GM12878 (cell line): ENCODE measurements at regions not wholly inside any gene's neighbourhood (a gene's known extent, or its start where the extent isn't known, plus 50 kb on each side); places are given as distances from the start of the nearest gene placed in this dataset.

ENCODE experiments used
- ATAC-seq: fragments of 200-7000 bp; cut with Tn5 transposase; 3 replicates; pipeline ENCODE4 v1.9.1; 2020; ENCODE audit warnings: mild to moderate bottlenecking, moderate library complexity
- BruUV-seq: library from RNA; stranded (reverse); fragments of 400-500 nt; replicated peaks from 2 replicates; lab custom pipeline; 2021; lab: Mats Ljungman, UMichigan
- CTCF ChIA-PET: fragments of 300-600 bp; sonication (Branson Sonifier 250); formaldehyde crosslinking; extraction: SDS; loops from one replicate; lab custom pipeline; 2021; ENCODE audit warnings: inconsistent platforms; lab: Yijun Ruan, JAX
- POLR2A ChIA-PET: fragments of 350-600 bp; formaldehyde crosslinking; extraction: SDS; loops from one replicate; lab custom pipeline; 2021; ENCODE audit warnings: inconsistent platforms; lab: Charles Lee
- RAD21 ChIA-PET: fragments of 300-600 bp; sonication (Branson Sonifier 250); formaldehyde crosslinking; loops from one replicate; lab custom pipeline; 2023; ENCODE audit warnings: antibody characterized with exemption; ENCODE audit not compliant: unreplicated experiment; lab: Charles Lee
- SMC1A ChIA-PET: fragments of 300-600 bp; sonication (Branson Sonifier 250); formaldehyde crosslinking; loops from one replicate; lab custom pipeline; 2023; ENCODE audit not compliant: unreplicated experiment, uncharacterized antibody; lab: Charles Lee
- DNase-seq: peaks from one replicate; pipeline ENCODE4 v3.0.0-alpha.2; 2011; ENCODE audit warnings: low read depth, low spot score
- FAIRE-seq: peaks from 3 replicates; lab custom pipeline; 2011; peaks lifted over from hg19 to GRCh38; lab: Jason Lieb, UNC
- H2AFZ ChIP-seq: 2 replicates; pipeline ENCODE4 v1.6.0; 2011; ENCODE audit warnings: low read depth, low read length, control low read depth; ENCODE audit not compliant: control insufficient read depth
- H3K27ac ChIP-seq: 2 replicates; pipeline ENCODE4 v1.5.1; 2011; ENCODE audit warnings: control low read depth; ENCODE audit not compliant: control insufficient read depth, insufficient read depth
- H3K27me3 ChIP-seq, 2 experiments: replicated peaks in 1 of 2; 2 replicates each; pipeline versions ENCODE4 v1.6.0 to v1.6.1; 2011; ENCODE audit warnings: low read length in 1 of 2; ENCODE audit not compliant: control insufficient read depth in 2 of 2, insufficient read depth in 2 of 2
- H3K36me3 ChIP-seq, 2 experiments: 2 replicates each; pipeline ENCODE4 v1.5.1; 2011; ENCODE audit warnings: low read length in 1 of 2; ENCODE audit not compliant: control insufficient read depth in 2 of 2, insufficient read depth in 2 of 2
- H3K4me1 ChIP-seq: 2 replicates; pipeline ENCODE4 v1.6.1; 2011; ENCODE audit warnings: mild to moderate bottlenecking, low read length, moderate library complexity, mixed read lengths; ENCODE audit not compliant: control insufficient read depth, insufficient read depth
- H3K4me2 ChIP-seq: 2 replicates; pipeline ENCODE4 v1.6.0; 2011; ENCODE audit warnings: control low read depth; ENCODE audit not compliant: control insufficient read depth, insufficient read depth
- H3K4me3 ChIP-seq: fragments of 200-600 bp; sonication (generic); 2 replicates; pipeline ENCODE4 v1.5.1; 2016
- H3K79me2 ChIP-seq: 2 replicates; pipeline ENCODE4 v1.6.0; 2011; ENCODE audit warnings: low read length; ENCODE audit not compliant: control insufficient read depth, insufficient read depth
- H3K9ac ChIP-seq: 2 replicates; pipeline ENCODE4 v1.8.0; 2011; ENCODE audit warnings: low read length, control low read depth, mixed read lengths; ENCODE audit not compliant: control insufficient read depth, insufficient read depth
- H3K9me3 ChIP-seq: replicated peaks from 3 replicates; pipeline ENCODE4 v1.5.1; 2011; ENCODE audit warnings: mild to moderate bottlenecking, low read length; ENCODE audit not compliant: control insufficient read depth, insufficient read depth
- H4K20me1 ChIP-seq: 2 replicates; pipeline ENCODE4 v1.6.0; 2011; ENCODE audit not compliant: control insufficient read depth, insufficient read depth
- BACH1 ChIP-seq: fragments of 450-650 bp; IDR thresholded peaks from 2 replicates; pipeline ENCODE4 v1.6.1; 2017; ENCODE audit warnings: mild to moderate bottlenecking, borderline replicate concordance
- ESRRA ChIP-seq: IDR thresholded peaks from 2 replicates; pipeline ENCODE4 v1.6.1; 2012; ENCODE audit warnings: mild to moderate bottlenecking, low read length, improper control_type of control experiment
- IRF4 ChIP-seq: IDR thresholded peaks from 2 replicates; pipeline ENCODE4 v1.6.1; 2011; ENCODE audit warnings: low read depth, low read length
- JUNB ChIP-seq: IDR thresholded peaks from 2 replicates; pipeline ENCODE4 v1.6.1; 2016; ENCODE audit warnings: antibody characterized with exemption, mild to moderate bottlenecking
- KDM1A ChIP-seq: fragments of 200-600 bp; sonication (generic); IDR thresholded peaks from 2 replicates; pipeline ENCODE4 v1.6.1; 2016; ENCODE audit warnings: borderline replicate concordance
- PAX5 ChIP-seq: IDR thresholded peaks from 2 replicates; pipeline ENCODE4 v1.6.1; 2011; ENCODE audit warnings: low read depth, low read length, borderline replicate concordance
- PAX8 ChIP-seq: fragments of 450-650 bp; IDR thresholded peaks from 2 replicates; pipeline ENCODE4 v1.6.1; 2017; ENCODE audit warnings: mild to moderate bottlenecking, moderate library complexity
- POLR2A ChIP-seq: IDR thresholded peaks from 2 replicates; pipeline ENCODE4 v1.6.1; 2011; ENCODE audit warnings: low read depth, mild to moderate bottlenecking, low read length
- RAD51 ChIP-seq: fragments of 450-650 bp; IDR thresholded peaks from 2 replicates; pipeline ENCODE4 v1.6.1; 2016; ENCODE audit warnings: moderate library complexity, mild to moderate bottlenecking, inconsistent platforms
- SIX5 ChIP-seq: IDR thresholded peaks from 2 replicates; pipeline ENCODE4 v1.6.1; 2011; ENCODE audit warnings: mild to moderate bottlenecking, low read depth, low read length, moderate library complexity; ENCODE audit not compliant: severe bottlenecking
- WRNIP1 ChIP-seq: IDR thresholded peaks from 2 replicates; pipeline ENCODE4 v1.6.1; 2011; ENCODE audit warnings: low read depth, low read length, improper control_type of control experiment, borderline replicate concordance
- ZNF217 ChIP-seq: fragments of 450-650 bp; IDR thresholded peaks from 2 replicates; pipeline ENCODE4 v1.6.1; 2017; ENCODE audit warnings: antibody characterized with exemption, mild to moderate bottlenecking
- WGBS: methylation state at CpG from one replicate; pipeline ENCODE4 v1.1.6; 2016; ENCODE audit warnings: low lambda C conversion rate; ENCODE audit not compliant: insufficient replicate concordance, insufficient coverage; ENCODE audit errors: missing lambda C conversion rate; 5-methylcytosine and 5-hydroxymethylcytosine counted together
- in situ Hi-C: fragments of 300-500 bp; cut with MboI; formaldehyde crosslinking; loops from 9 replicates; pipeline ENCODE4 v1.14.3; 2018; ENCODE audit warnings: mixed read lengths
- intact Hi-C: fragments of 100-400 bp; cut with micrococcal nuclease; formaldehyde crosslinking; loops from one replicate; pipeline ENCODE4 v1.14.2; 2022; ENCODE audit not compliant: unreplicated experiment
- TF ChIP-seq, protein P1 (sequence below): IDR thresholded peaks from 2 replicates; pipeline ENCODE4 v1.6.1; 2011; ENCODE audit warnings: borderline replicate concordance, low read depth, mild to moderate bottlenecking, moderate library complexity, mixed read lengths, low read length; ENCODE audit not compliant: insufficient read depth; ENCODE audit errors: extremely low read length
- TF ChIP-seq, protein P2 (sequence below): IDR thresholded peaks from 2 replicates; pipeline ENCODE4 v1.6.1; 2012; ENCODE audit warnings: low read length, inconsistent platforms

DNA sequence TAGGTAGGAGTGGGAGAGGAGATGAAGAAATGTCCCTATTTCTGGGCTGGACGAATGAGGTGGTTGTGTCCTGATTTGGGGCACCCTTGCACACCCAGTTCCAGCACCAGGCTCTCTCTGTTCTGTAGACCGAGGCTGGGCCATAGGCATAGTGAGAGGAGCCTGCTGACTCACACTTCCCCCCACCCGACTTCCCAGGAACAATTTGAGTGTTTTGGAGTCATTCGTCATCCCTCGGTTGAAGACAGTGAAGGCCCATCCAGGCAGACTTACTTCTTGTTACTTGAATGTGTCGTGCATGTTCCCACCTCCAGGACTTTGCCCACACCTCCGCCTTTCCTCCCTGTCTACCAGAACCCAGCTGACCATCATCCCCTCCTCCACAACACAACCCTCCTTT is 179.1 kb downstream of the HAUS1 start:
- H4K20me1 ChIP-seq: no peaks in the 10 kb centered on the region
- H3K27ac ChIP-seq: no peak overlapping the region
- CTCF ChIA-PET: interaction anchor here (1.0 to 5.5 kb wide), 5 partner anchors 9 to 374 kb away, joined by 3 to 60 read pairs (median 4); partner anchors contain the start of gene LOXHD1
- in situ Hi-C loops: loop anchor here (10.0 kb wide), 1 partner anchor 202 kb away; no protein-coding TSS in a partner anchor
- no peaks in the 10 kb centered on the region for H3K9me3 ChIP-seq
- H3K36me3 ChIP-seq: no peaks in the 10 kb centered on the region
- H2AFZ ChIP-seq: no peak overlapping the region
- DNase-seq: no peak
- BruUV-seq: no TSS peak
- H3K79me2 ChIP-seq: no peaks in the 10 kb centered on the region
- FAIRE-seq: no peak
- H3K27me3 ChIP-seq: no peaks in the 10 kb centered on the region
- H3K4me3 ChIP-seq: no peak overlapping the region
- H3K9ac ChIP-seq: no peak overlapping the region
- no peaks in the 10 kb centered on the region for H3K4me1 ChIP-seq
- H3K4me2 ChIP-seq: no peak overlapping the region
- intact Hi-C loops: no loop called here
- SMC1A ChIA-PET: interaction anchor here (1.5 kb wide), 1 partner anchor 375 kb away, joined by 3 read pairs; no protein-coding TSS in a partner anchor
- ATAC-seq: no peak
- TF ChIP-seq RAD51 (no peak), ZNF217 (no peak), IRF4 (no peak), JUNB (no peak), KDM1A (no peak), BACH1 (no peak), WRNIP1 (no peak), SIX5 (no peak), PAX8 (no peak), PAX5 (no peak), ESRRA (no peak), POLR2A (no peak)
- TF ChIP-seq, protein P1, sequence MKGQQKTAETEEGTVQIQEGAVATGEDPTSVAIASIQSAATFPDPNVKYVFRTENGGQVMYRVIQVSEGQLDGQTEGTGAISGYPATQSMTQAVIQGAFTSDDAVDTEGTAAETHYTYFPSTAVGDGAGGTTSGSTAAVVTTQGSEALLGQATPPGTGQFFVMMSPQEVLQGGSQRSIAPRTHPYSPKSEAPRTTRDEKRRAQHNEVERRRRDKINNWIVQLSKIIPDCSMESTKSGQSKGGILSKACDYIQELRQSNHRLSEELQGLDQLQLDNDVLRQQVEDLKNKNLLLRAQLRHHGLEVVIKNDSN: no peak
- TF ChIP-seq, protein P2, sequence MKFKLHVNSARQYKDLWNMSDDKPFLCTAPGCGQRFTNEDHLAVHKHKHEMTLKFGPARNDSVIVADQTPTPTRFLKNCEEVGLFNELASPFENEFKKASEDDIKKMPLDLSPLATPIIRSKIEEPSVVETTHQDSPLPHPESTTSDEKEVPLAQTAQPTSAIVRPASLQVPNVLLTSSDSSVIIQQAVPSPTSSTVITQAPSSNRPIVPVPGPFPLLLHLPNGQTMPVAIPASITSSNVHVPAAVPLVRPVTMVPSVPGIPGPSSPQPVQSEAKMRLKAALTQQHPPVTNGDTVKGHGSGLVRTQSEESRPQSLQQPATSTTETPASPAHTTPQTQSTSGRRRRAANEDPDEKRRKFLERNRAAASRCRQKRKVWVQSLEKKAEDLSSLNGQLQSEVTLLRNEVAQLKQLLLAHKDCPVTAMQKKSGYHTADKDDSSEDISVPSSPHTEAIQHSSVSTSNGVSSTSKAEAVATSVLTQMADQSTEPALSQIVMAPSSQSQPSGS: no peak
- TF ChIP-seq, all 136 proteins: peak for 0
- ChIA-PET RAD21 (interaction anchor here (1.0 to 1.4 kb wide), 2 partner anchors 110 to 375 kb away, joined by 4 to 6 read pairs; a partner anchor contains a TSS), POLR2A (no interaction called here)
- 37% methylated on average over 7 of the region's 7 CpGs for WGBS
